MCF 10A (cell line): ENCODE measurements at regions not wholly inside any gene's neighbourhood (a gene's known extent, or its start where the extent isn't known, plus 50 kb on each side); places are given as distances from the start of the nearest gene placed in this dataset.

ENCODE experiments used
- BruUV-seq: library from RNA; stranded (reverse); fragments of 400-500 nt; replicated peaks from 2 replicates; lab custom pipeline; 2021; lab: Mats Ljungman, UMichigan
- CTCF ChIA-PET: fragments of 300-600 bp; sonication (Branson Sonifier 250); formaldehyde crosslinking; extraction: SDS; loops from one replicate; lab custom pipeline; 2021; ENCODE audit warnings: antibody characterized with exemption, inconsistent platforms; lab: Yijun Ruan, JAX
- POLR2A ChIA-PET: fragments of 300-600, 350-650 bp; sonication (Branson Sonifier 250); formaldehyde crosslinking; extraction: SDS; loops from one replicate; lab custom pipeline; 2020; ENCODE audit warnings: antibody characterized with exemption, inconsistent platforms; lab: Yijun Ruan, JAX
- DNase-seq: peaks from one replicate; pipeline ENCODE4 v3.0.0-alpha.2; 2018; ENCODE audit not compliant: unreplicated experiment
- H3K27ac Mint-ChIP-seq: one replicate; pipeline ENCODE4 v1.8.0; 2022; ENCODE audit warnings: mild to moderate bottlenecking, low read depth, mixed read lengths; ENCODE audit not compliant: unreplicated experiment
- H3K27me3 Mint-ChIP-seq: one replicate; pipeline ENCODE4 v1.8.0; 2022; ENCODE audit warnings: mixed read lengths; ENCODE audit not compliant: insufficient read depth, unreplicated experiment
- H3K36me3 Mint-ChIP-seq: one replicate; pipeline ENCODE4 v1.8.0; 2022; ENCODE audit warnings: mild to moderate bottlenecking, moderate library complexity, mixed read lengths; ENCODE audit not compliant: insufficient read depth, unreplicated experiment
- H3K4me1 Mint-ChIP-seq: one replicate; pipeline ENCODE4 v1.8.0; 2022; ENCODE audit warnings: mixed read lengths; ENCODE audit not compliant: insufficient read depth, unreplicated experiment
- H3K4me3 Mint-ChIP-seq: one replicate; pipeline ENCODE4 v1.8.0; 2022; ENCODE audit warnings: mild to moderate bottlenecking, moderate library complexity, mixed read lengths; ENCODE audit not compliant: unreplicated experiment
- H3K9me3 Mint-ChIP-seq: one replicate; pipeline ENCODE4 v1.8.0; 2022; ENCODE audit warnings: mixed read lengths; ENCODE audit not compliant: unreplicated experiment
- intact Hi-C: fragments of 100-400 bp; cut with micrococcal nuclease; formaldehyde crosslinking; loops from 2 replicates; pipeline ENCODE4 v1.14.1; 2022
- TF ChIP-seq, protein P1 (sequence below): fragments of 200-600 bp; IDR thresholded peaks from one replicate; pipeline ENCODE4 v1.8.0; 2022; ENCODE audit warnings: antibody characterized with exemption, mild to moderate bottlenecking; ENCODE audit not compliant: unreplicated experiment

DNA sequence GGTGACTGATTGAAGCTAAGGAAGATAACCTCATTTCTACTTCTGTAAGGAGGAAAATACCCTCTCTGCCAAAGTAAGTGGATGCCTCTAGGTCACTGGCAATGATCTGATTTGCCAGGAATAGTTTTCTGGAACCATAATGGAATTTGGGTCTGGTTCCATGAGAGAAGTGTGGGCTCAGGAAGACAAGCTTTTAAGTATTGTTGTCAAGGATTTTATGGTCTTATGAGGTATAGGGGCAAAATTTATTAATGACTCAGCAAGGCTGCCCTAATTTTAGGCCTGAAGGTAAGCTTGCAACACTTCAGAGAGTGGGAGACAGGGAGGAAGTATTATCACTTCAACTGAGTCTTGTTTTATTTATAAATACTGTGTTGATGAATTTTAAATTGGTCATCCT lies 322.6 kb upstream of the ACTBL2 start:
- Mint-ChIP-seq H3K36me3 (no peaks in the 10 kb centered on the region), H3K9me3 (no peaks in the 10 kb centered on the region), H3K4me3 (no peak overlapping the region), H3K27me3 (no peaks in the 10 kb centered on the region), H3K4me1 (no peaks in the 10 kb centered on the region), H3K27ac (no peak overlapping the region)
- CTCF ChIA-PET: interaction anchor here (1.2 kb wide), 1 partner anchor 27 kb away, joined by 6 read pairs; no protein-coding TSS in a partner anchor
- no peak for DNase-seq
- no TSS peak for BruUV-seq
- POLR2A ChIA-PET: interaction anchor here (0.7 to 1.2 kb wide), 2 partner anchors 11 to 655 kb away, joined by 3 to 4 read pairs; no protein-coding TSS in a partner anchor
- TF ChIP-seq, protein P1, sequence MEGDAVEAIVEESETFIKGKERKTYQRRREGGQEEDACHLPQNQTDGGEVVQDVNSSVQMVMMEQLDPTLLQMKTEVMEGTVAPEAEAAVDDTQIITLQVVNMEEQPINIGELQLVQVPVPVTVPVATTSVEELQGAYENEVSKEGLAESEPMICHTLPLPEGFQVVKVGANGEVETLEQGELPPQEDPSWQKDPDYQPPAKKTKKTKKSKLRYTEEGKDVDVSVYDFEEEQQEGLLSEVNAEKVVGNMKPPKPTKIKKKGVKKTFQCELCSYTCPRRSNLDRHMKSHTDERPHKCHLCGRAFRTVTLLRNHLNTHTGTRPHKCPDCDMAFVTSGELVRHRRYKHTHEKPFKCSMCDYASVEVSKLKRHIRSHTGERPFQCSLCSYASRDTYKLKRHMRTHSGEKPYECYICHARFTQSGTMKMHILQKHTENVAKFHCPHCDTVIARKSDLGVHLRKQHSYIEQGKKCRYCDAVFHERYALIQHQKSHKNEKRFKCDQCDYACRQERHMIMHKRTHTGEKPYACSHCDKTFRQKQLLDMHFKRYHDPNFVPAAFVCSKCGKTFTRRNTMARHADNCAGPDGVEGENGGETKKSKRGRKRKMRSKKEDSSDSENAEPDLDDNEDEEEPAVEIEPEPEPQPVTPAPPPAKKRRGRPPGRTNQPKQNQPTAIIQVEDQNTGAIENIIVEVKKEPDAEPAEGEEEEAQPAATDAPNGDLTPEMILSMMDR: no peak
- intact Hi-C loops: no loop called here

GRCh38 chr5:57804505-57804904 lies 321.9 kb upstream of the ACTBL2 start:
- no peaks in the 10 kb centered on the region for H3K4me1 Mint-ChIP-seq
- intact Hi-C loops: no loop called here
- H3K4me3 Mint-ChIP-seq: no peak overlapping the region
- DNase-seq: no peak
- BruUV-seq: no TSS peak
- TF ChIP-seq, protein P1: no peak
- H3K9me3 Mint-ChIP-seq: no peaks in the 10 kb centered on the region
- ChIA-PET POLR2A (interaction anchor here (0.7 kb wide), 1 partner anchor 12 kb away, joined by 4 read pairs; no protein-coding TSS in a partner anchor), CTCF (interaction anchor here (1.2 kb wide), 1 partner anchor 26 kb away, joined by 6 read pairs; no protein-coding TSS in a partner anchor)
- H3K27ac Mint-ChIP-seq: no peak overlapping the region
- no peaks in the 10 kb centered on the region for H3K36me3 Mint-ChIP-seq
- H3K27me3 Mint-ChIP-seq: no peaks in the 10 kb centered on the region

GRCh38 chr5:57804007-57804444 lies 321.4 kb upstream of the ACTBL2 start:
- intact Hi-C loops: no loop called here
- no peaks in the 10 kb centered on the region for H3K27me3 Mint-ChIP-seq
- POLR2A ChIA-PET: no interaction called here
- H3K9me3 Mint-ChIP-seq: no peaks in the 10 kb centered on the region
- H3K36me3 Mint-ChIP-seq: no peaks in the 10 kb centered on the region
- BruUV-seq: no TSS peak
- no peak overlapping the region for H3K27ac Mint-ChIP-seq
- H3K4me1 Mint-ChIP-seq: no peaks in the 10 kb centered on the region
- DNase-seq: no peak
- CTCF ChIA-PET: no interaction called here
- H3K4me3 Mint-ChIP-seq: no peak overlapping the region
- TF ChIP-seq, protein P1: no peak

GRCh38 chr5:57802131-57802530 lies 319.5 kb upstream of the ACTBL2 start:
- no peaks in the 10 kb centered on the region for H3K27me3 Mint-ChIP-seq
- intact Hi-C loops: no loop called here
- H3K36me3 Mint-ChIP-seq: no peaks in the 10 kb centered on the region
- CTCF ChIA-PET: interaction anchor here (1.1 kb wide), 1 partner anchor 24 kb away, joined by 3 read pairs; no protein-coding TSS in a partner anchor
- BruUV-seq: no TSS peak
- H3K27ac Mint-ChIP-seq: no peak overlapping the region
- no peak for DNase-seq
- no peak overlapping the region for H3K4me3 Mint-ChIP-seq
- POLR2A ChIA-PET: no interaction called here
- H3K9me3 Mint-ChIP-seq: no peaks in the 10 kb centered on the region
- no peaks in the 10 kb centered on the region for H3K4me1 Mint-ChIP-seq
- TF ChIP-seq, protein P1: no peak
